ENCODE measurements at regions not wholly inside any gene's neighbourhood (a gene's known extent, or its start where the extent isn't known, plus 50 kb on each side); places are given as distances from the start of the nearest gene placed in this dataset.

DNA sequence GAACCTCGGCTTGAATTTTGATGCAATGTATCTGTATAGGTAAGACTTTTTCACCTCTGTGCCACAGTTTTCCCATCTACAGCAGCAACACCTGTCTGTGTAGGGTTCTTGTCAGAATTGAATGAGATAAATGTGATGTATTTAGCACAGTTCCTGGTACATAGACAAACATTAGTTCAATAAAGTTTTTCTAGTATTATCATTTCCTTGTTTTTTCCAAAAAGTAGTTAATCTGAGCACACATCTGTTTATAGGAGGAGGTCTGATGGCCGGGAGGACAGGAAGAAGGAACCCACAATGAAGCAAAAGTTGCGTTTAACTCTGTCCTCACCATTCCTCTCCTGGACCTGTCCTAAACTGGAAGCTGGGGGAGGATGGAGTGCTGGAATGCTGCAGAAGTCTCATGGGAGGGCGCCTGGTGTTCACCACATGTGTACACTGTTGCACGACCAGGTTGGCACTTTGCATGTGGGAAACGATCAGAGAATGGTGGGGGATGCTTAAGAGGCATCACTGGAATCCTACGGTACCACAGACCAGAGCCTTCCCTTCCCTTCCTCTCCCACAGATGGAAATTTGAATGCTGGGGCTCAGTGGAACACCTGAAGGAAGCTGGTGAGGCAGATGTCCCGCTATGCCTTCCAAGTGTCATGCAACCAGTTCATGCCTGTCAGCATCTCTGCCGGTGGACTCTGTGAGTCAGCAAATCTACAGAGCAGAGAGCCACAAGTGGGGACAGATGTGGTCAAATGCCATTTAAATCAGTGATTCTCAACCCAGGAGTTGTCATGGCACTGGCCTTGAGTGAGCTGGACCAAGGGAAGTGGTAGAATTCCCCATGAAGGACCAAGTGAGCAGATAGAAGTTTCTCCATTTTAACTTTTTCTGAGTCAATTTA lies 315.6 kb downstream of the DLEU7 start:
- TF ChIP-seq GATA3 (IDR thresholded peaks at IDR 0.05; ENCODE audit: low read depth, low read length) (no peak), GATA2 (IDR thresholded peaks at IDR 0.05; ENCODE audit: low read depth, low read length) (no peak)

Measured in SH-SY5Y (cell line).